Uterus (tissue), 3 donors: ENCODE measurements at regions not wholly inside any gene's neighbourhood (a gene's known extent, or its start where the extent isn't known, plus 50 kb on each side); places are given as distances from the start of the nearest gene placed in this dataset.
"Not testable (repeated sequence)": the region's sequence is repeated elsewhere in the genome, so short reads cannot be mapped to it uniquely, and the experiment has no call there.

Source experiments
- DNase-seq, 2 donors: peaks; one replicate each; pipeline ENCODE4 v3.0.0-alpha.2; 2019 to 2020
- H3K27ac ChIP-seq, 2 donors: fragments of 200-600 bp; sonication (generic); 1 replicate in 1 of 2; 2 replicates in 1 of 2; pipeline ENCODE4 v1.5.1; 2016 to 2018
- H3K27me3 ChIP-seq, 2 donors: fragments of 200-600 bp; sonication (generic); one replicate each; pipeline ENCODE4 v1.5.1; 2018 to 2019; ENCODE audit warnings: control low read depth in 1 of 2
- H3K36me3 ChIP-seq, 2 donors: fragments of 200-600 bp; sonication (generic); one replicate each; pipeline ENCODE4 v1.5.1; 2019; ENCODE audit warnings: control low read depth in 1 of 2
- H3K4me1 ChIP-seq, 2 donors: fragments of 200-600 bp; sonication (generic); one replicate each; pipeline ENCODE4 v1.5.1; 2018 to 2019; ENCODE audit warnings: control low read depth in 1 of 2
- H3K4me3 ChIP-seq, 2 donors: fragments of 200-600 bp; sonication (generic); 1 replicate in 1 of 2; 2 replicates in 1 of 2; pipeline ENCODE4 v1.5.1; 2018 to 2019; ENCODE audit warnings: mild to moderate bottlenecking in 1 of 2
- H3K9me3 ChIP-seq, 2 donors: fragments of 200-600 bp; sonication (generic); one replicate each; pipeline ENCODE4 v1.5.1; 2019; ENCODE audit warnings: control low read depth in 1 of 2
- CTCF ChIP-seq, 4 experiments: fragments of 200-600 bp in 2 of 4; fragments of 450-650 bp in 2 of 4; sonication (generic) in 2 of 4; IDR thresholded peaks; one replicate each; pipeline ENCODE4 v1.5.1; 2016 to 2019; ENCODE audit warnings: antibody characterized with exemption in 4 of 4, mild to moderate bottlenecking in 2 of 4, moderate library complexity in 1 of 4
- POLR2A ChIP-seq, 2 donors: fragments of 450-650 bp; IDR thresholded peaks; one replicate each; pipeline ENCODE4 v1.6.1; 2016; ENCODE audit warnings: antibody characterized with exemption in 2 of 2, mild to moderate bottlenecking in 1 of 2, moderate library complexity in 1 of 2
- intact Hi-C: fragments of 100-400 bp; cut with DNase I; formaldehyde crosslinking; loops from one replicate; pipeline ENCODE4 v1.15.1; 2023; ENCODE audit warnings: low total_unique reads
- donor health status: DM: yes; HTN: yes; CAD: no.

- Histone ChIP-seq H3K4me1 (no peaks in the 10 kb centered on the region), H3K36me3 (no peaks in the 10 kb centered on the region), H3K4me3 (no peak overlapping the region), H3K27ac (no peak overlapping the region), H3K9me3 (no peaks in the 10 kb centered on the region), H3K27me3 (no peaks in the 10 kb centered on the region)
- TF ChIP-seq CTCF (IDR thresholded peaks at IDR 0.05) (no peak), POLR2A (IDR thresholded peaks at IDR 0.05) (no peak)
- DNase-seq: no peak
- intact Hi-C loops: no loop called here
Measured at GRCh38 chr3:153277029-153277428, 115.0 kb downstream of the RAP2B start.

- H3K36me3 ChIP-seq, H3K4me3 ChIP-seq, H3K4me1 ChIP-seq, intact Hi-C loops, H3K27ac ChIP-seq, DNase-seq, H3K27me3 ChIP-seq, H3K9me3 ChIP-seq: not testable (repeated sequence)
Measured at GRCh38 chr3:153281236-153281997, 119.4 kb downstream of the RAP2B start.

GRCh38 chr3:153282355-153282754 is 120.3 kb downstream of the RAP2B start:
- Histone ChIP-seq H3K27me3 (no peaks in the 10 kb centered on the region), H3K4me1 (no peaks in the 10 kb centered on the region)
- intact Hi-C loops: no loop called here

GRCh38 chr3:153284282-153284938 is 122.4 kb downstream of the RAP2B start:
- no peak for TF ChIP-seq CTCF (IDR thresholded peaks at IDR 0.05)
- no peak for TF ChIP-seq POLR2A (IDR thresholded peaks at IDR 0.05)
- no peaks in the 10 kb centered on the region for H3K36me3 ChIP-seq
- H3K4me3 ChIP-seq: no peak overlapping the region
- intact Hi-C loops: no loop called here
- no peaks in the 10 kb centered on the region for H3K27me3 ChIP-seq
- peak overlapping the region; percentile 71 to 73 for H3K27ac ChIP-seq
- no peaks in the 10 kb centered on the region for H3K9me3 ChIP-seq
- H3K4me1 ChIP-seq: no peaks in the 10 kb centered on the region
- peak; percentile 59 to 72 for DNase-seq

More at GRCh38 chr3:153282355-153282754, 120.3 kb downstream of the RAP2B start:
- Histone ChIP-seq H3K36me3 (no peaks in the 10 kb centered on the region), H3K4me3 (no peak overlapping the region), H3K27ac (no peak overlapping the region), H3K9me3 (no peaks in the 10 kb centered on the region)
- DNase-seq: no peak
- no peak for TF ChIP-seq CTCF (IDR thresholded peaks at IDR 0.05)
- TF ChIP-seq POLR2A (IDR thresholded peaks at IDR 0.05): no peak

GRCh38 chr3:153285194-153285641 is 123.2 kb downstream of the RAP2B start:
- Histone ChIP-seq H3K36me3 (no peaks in the 10 kb centered on the region), H3K27ac (peak overlapping the region; percentile 71 to 73), H3K9me3 (no peaks in the 10 kb centered on the region), H3K27me3 (no peaks in the 10 kb centered on the region), H3K4me3 (no peak overlapping the region), H3K4me1 (no peaks in the 10 kb centered on the region)
- DNase-seq: no peak
- TF ChIP-seq CTCF (IDR thresholded peaks at IDR 0.05) (no peak), POLR2A (IDR thresholded peaks at IDR 0.05) (no peak)
- intact Hi-C loops: no loop called here
